Pulmonary artery endothelial cell (primary cell): ENCODE measurements at regions not wholly inside any gene's neighbourhood (a gene's known extent, or its start where the extent isn't known, plus 50 kb on each side); places are given as distances from the start of the nearest gene placed in this dataset.
"Not testable (repeated sequence)": the region's sequence is repeated elsewhere in the genome, so short reads cannot be mapped to it uniquely, and the experiment has no call there.

Experiments used
- DNase-seq: peaks from one replicate; pipeline ENCODE4 v3.0.0-alpha.2; 2011; ENCODE audit warnings: low read depth, low spot score

- DNase-seq = no peak
These were observed 397.7 kb upstream of the RGS6 start for GRCh38 chr14:71534506-71534905.

GRCh38 chr14:71536015-71536740 is 396.1 kb upstream of the RGS6 start:
- DNase-seq = no peak

DNA sequence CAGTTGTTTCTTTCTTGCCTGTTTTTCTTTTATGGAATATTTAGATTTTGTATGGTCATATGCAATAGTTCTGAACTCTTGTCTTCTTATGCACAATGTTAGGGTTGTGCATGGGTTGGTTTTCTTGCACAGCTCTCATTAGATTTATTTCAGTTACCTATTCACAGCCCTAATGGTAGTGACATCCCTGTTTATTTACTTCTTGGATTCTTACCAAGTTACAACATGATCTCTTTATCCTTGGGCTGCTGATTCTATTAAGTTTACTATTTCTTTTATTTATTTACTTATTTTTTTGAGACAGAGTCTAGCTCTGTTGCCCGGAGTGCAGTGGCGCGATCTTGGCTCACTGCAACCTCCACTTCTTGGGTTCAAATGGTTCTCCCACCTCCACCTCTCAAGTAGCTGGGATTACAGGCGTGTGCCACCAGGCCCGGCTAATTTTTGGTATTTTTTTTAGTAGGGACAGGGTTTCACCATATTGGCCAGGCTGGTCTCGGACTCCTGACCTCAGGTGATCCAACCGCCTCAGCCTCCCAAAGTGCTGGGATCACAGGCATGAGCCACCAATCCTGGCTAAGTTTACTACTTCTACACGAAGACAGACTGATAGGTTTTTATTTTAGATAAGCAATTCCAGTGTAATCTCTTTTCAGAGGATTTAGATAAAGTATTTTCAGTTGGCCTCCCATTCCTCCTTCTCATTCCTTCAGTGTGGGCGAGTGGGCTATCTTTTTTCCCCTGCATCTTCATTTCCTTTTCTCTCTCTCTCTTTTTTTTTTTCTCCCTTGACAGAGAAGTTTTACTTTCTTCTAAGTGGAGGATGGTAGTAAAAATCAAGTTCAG is 395.1 kb upstream of the RGS6 start:
- no peak for DNase-seq

DNA sequence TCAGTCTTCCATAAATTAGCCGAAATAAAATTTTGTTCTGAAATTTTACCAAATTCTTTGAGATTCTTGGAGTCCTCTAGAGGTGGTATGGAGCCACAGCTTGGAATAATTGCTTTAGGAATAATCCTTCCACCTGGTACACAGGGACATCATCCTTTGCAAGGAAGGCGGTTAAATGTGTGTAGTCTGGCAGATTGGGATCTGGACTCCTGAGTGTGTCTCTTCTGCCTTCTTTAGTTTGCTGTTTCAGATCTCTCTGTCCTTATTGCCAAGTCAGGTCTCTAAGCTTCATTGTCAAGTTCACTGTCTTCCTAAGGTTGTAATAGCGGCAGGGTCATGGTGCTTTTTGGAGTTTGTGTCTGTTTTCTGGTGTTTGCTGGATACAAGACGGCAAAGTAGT is 393.9 kb upstream of the RGS6 start:
- no peak for DNase-seq

- DNase-seq = no peak
These were observed 393.1 kb upstream of the RGS6 start for GRCh38 chr14:71538938-71539649.

- DNase-seq = no peak
These were observed 392.5 kb upstream of the RGS6 start for GRCh38 chr14:71539650-71540285.

DNA sequence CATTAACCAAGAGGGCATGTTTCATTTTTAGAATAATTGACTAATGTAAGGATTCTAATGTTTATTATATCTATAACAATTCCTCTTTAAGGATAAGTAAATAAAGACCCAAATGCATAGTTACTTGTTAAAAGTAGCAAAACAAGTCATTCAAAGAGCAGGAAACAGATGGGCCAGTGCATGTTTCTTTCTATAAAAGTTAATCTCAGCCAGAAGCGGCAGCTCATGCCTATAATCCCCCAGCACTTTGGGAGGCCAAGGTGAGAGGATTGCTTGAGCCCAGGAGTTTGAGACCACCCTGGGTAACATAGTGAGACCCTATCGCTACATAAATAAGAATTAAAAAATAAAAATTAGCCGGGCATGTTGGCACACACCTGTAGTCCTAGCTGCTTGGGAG is 391.0 kb upstream of the RGS6 start:
- DNase-seq = no peak

DNA sequence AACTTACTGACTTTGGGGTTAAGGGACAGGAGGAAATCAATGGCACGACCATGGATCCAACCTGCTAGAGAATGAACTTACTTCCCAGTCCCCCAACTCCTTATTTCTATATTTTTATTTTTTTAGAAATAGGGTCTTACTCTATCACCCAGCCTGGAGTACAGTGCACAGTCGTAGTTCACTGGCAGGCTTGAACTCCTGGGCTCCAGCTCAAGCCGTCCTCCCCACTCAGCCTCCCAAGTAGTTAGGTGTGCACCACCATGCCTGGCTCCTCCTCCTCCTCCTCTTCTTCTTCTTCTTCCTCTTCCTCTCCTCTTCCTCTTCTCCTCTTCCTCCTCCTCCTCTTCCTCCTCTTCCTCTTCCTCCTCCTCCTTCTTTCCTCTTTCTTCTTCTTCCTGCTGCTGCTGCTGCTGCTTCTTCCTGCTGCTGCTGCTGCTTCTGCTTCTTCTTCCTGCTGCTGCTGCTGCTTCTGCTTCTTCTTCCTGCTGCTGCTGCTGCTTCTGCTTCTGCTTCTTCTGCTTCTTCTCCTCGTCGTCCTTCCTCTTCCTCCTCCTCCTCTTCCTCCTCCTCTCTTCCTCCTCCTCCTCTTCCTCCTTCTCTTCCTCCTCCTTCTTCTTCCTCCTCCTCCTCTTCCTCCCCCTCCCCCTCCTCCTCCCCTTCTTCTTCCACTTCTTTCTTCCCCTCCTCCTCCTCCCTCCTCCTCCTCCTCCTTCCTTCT is 390.1 kb upstream of the RGS6 start:
- no peak for DNase-seq

- DNase-seq = no peak
These were observed 382.7 kb upstream of the RGS6 start for GRCh38 chr14:71549421-71550050.

GRCh38 chr14:71550367-71550766 is 381.9 kb upstream of the RGS6 start:
- no peak for DNase-seq

- DNase-seq = no peak
These were observed 380.8 kb upstream of the RGS6 start for GRCh38 chr14:71551291-71551950.

DNA sequence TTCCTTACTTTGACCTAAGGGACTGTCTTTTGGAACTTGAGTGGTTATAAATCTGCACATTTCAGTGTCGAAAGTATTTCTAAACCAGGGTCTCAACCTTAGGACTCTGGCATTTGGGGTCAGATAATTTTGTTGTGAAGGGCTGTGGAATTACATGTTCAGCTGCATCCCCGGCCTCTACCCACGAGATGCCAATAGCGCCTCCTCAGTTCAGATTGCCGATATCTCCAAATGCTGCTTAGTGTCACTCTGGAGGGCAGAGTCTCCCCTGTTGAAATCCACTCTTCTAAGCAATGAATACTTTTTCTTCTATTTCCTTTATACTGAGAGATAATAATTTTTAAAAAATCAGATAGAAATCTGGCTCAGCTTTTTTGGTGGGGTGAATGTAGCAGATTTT is 379.4 kb upstream of the RGS6 start:
- no peak for DNase-seq

DNA sequence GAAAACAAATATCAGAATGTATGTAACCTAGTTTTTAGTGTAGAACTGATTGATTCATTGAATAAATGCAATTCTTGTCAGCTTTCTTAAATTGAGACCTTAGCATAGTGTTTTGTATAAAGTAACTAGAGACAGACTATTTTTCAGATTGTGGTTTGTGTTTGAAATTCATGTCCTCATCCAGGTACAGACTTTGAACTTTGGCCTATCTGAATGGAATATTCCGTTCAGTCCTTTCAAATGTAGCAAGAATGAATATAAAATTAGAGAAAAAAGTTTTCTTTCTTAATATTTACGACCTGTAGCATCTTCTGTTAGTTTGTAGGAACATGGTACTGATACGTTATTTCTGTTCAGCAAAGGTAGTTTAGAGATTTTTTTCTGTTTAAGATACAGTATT is 378.4 kb upstream of the RGS6 start:
- no peak for DNase-seq

- no peak for DNase-seq
These were observed 377.9 kb upstream of the RGS6 start for GRCh38 chr14:71554323-71554722.

GRCh38 chr14:71554959-71555612 is 377.1 kb upstream of the RGS6 start:
- no peak for DNase-seq

DNA sequence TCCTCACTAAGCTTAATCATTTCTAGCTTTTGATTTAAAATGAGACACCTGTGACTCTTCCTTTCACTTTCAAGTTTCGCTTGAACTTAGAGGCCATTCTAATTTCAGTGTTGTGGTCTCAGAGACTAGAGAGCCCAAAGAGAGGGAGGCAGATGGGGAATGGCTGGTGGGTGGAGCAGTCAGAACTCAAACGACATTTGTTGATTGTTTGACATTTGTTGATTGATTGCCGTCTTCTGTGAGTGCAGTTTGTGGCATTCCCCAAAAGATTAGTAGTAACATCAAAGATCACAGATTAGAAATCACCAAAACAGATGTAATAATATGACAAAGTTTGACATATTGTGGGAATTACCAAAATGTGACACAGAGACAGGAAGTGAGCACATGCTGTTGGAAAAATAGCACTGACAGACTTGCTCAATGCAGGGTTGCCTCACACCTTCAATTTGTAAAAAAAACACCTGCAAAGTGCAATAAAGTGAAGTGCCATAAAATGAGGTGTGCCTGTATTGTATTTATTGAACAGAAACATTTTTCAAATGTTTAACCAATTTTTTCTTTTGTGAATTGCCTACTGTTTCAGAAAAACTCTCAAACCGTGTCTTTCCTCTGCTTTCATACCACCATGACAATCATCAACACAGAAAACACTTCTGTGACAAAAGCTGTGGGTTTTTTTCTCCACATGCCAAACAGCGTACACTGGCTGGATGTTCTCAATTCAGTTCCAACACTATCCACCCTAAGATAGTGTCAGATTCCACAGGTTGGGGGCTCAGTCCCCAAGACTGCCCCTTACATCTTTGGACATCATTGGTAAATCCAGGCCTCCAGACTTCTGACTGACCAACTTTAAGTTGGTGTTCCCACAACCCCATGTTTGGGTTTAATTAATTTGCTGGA is 376.3 kb upstream of the RGS6 start:
- no peak for DNase-seq

GRCh38 chr14:71556730-71557129 is 375.5 kb upstream of the RGS6 start:
- no peak for DNase-seq

DNA sequence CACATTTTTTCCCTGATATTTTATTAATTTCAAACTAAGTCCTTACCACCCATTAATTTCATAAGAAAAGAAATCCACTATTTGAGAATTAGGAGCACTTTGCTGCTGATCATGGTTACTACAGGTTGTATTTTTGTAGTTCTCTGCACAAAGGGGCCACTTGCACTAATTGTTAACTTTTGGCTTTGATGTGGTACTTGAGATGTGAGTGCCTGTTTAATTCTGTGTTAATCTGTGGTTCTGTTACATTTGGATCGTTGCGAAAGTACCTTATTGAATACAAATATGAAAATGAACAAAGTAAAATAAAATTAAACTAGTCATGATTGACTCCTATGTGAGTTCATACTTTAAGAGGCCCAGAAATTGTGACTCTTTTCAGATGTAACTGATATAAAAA is 374.9 kb upstream of the RGS6 start:
- DNase-seq = no peak

- DNase-seq = not testable (repeated sequence)
These were observed 373.3 kb upstream of the RGS6 start for GRCh38 chr14:71558943-71559342.
